ENCODE measurements at regions not wholly inside any gene's neighbourhood (a gene's known extent, or its start where the extent isn't known, plus 50 kb on each side); places are given as distances from the start of the nearest gene placed in this dataset.
A peak's percentile ranks its signal among the peaks of the same experiment; 100 is the strongest.
"Not testable (repeated sequence)": the region's sequence is repeated elsewhere in the genome, so short reads cannot be mapped to it uniquely, and the experiment has no call there.

DNA sequence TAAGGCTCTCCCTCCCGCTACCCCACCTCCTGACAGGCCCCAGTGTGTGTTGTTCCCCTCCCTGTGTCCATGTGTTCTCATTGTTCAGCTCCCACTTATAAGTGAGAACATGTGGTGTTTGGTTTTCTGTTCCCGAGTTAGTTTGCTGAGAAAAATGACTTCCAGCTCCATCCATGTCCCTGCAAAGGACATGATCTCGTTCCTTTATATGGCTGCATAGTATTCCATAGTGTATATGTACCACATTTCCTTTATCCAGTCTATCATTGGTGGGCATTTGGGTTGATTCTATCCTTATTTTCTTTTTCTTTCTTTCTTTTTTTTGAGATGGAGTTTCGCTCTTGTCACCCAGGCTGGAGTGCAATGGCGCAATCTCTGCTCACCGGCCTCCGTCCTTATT lies 57.8 kb upstream of the RASSF3 start:
- not testable (repeated sequence) for DNase-seq

DNA sequence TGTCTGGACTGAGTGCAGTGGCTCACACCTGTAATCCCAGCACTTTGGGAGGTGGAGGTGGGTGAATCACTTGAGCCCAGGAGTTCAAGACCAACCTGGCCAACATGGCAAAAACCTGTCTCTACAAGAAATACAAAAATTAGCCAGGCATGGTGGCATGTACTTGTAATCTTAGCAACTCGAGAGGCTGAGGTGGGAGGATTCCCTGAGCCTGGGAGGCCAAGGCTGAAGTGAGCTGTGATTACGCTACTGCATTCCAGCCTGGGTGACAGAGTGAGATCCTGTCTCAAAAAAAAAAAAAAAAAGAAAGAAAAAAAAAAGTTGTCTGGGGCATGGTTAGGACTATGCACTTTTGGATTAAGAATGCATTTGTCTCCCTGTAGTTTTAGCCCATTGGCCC lies 56.6 kb upstream of the RASSF3 start:
- DNase-seq: not testable (repeated sequence)

DNA sequence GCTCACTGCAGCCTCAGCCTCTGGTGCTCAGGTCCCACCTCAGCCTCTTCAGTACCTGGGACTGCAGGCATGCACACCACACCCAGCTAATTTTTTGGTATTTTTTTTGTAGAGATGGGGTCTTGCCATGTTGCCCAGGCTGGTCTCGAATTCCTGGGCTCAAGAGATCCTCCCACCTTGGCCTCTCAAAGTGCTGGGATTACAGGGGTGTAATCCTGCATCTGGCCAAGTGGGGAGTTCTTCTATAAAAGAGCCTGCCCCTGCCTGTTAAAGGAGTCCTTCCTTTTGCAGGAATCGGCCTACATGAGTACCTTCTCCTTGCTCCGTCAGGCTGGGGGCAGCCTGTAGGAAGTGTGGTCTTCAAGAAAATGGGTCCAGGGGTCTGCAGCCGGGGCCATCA lies 54.1 kb upstream of the RASSF3 start:
- DNase-seq: no peak

DNA sequence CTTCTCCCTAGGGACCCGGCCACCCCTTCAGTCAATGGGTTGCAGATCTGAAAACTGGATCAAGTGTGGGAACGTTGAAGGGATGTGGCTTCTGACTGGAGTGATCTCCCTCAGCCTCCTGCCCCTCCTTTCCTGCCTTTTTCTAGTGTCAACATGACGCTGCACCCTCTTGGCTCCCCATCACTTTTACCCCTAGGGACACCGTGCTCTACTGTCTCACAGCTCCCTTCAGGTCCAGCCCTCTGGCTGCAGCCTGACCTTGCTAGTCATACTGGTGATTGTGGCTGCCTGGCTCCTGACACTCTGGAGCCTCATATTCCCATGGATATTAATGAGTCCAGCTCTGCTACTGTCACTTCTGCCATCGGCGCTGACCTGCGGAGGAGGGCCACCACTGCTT lies 51.5 kb upstream of the RASSF3 start:
- DNase-seq: no peak

DNA sequence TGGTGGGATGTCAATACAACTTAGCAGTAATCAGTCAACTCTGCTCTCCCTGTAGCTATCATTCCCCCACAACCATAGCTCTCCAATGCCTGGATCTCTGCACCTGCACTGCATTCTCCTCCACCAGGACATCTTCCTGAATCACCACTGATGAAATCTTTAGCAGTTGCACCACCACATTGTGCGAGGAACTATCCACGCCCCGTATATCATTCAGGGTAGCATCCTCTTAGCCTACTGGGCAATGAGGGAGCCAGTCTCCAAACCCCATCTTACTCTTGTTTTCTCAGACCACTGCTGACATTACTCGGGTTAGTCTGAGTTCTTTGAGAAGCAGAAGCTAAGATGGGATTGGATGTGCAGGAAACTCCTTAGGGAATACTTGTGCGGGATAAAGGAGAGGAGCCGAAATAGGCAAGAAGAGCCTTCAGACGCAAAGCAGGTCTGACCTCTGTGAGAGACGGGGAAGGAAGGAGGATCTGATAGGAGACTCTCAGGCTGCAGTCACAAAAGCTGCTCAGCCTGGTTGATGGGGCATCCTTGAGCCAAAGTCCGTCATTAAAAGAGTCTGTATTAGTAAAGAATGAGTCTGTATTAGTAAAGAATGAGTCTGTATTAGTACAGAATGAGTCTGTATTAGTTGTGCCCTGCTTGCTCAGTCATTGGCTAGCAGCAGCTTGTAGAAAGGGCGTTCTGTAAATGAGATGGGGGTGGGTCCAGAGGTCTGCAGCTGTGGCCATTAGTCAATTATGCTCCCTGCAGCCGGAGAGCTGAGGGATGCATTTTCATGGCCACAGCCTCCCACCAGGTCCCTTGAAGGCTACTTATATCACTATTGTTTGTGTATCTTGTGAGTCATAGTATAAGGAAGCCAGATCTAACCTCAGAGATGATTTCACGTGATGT lies 49.6 kb upstream of the RASSF3 start:
- DNase-seq: peak; percentile 92
